Immature natural killer cell (primary cell): ENCODE measurements at regions not wholly inside any gene's neighbourhood (a gene's known extent, or its start where the extent isn't known, plus 50 kb on each side); places are given as distances from the start of the nearest gene placed in this dataset.

Experiments used
- DNase-seq, 3 donors: peaks; one replicate each; pipeline ENCODE4 v3.0.0; 2022; ENCODE audit warnings: mixed read lengths in 1 of 3
- H3K27ac Mint-ChIP-seq, 6 donors: one replicate each; pipeline ENCODE4 v1.8.0; 2020; ENCODE audit warnings: mixed read lengths in 6 of 6, mild to moderate bottlenecking in 5 of 6, inconsistent platforms in 4 of 6, moderate library complexity in 3 of 6
- H3K27me3 Mint-ChIP-seq, 3 donors: one replicate each; pipeline ENCODE4 v1.8.0; 2020 to 2021; ENCODE audit warnings: low read depth in 3 of 3, mild to moderate bottlenecking in 3 of 3, mixed read lengths in 3 of 3, moderate library complexity in 3 of 3, inconsistent platforms in 1 of 3
- H3K36me3 Mint-ChIP-seq, 3 donors: one replicate each; pipeline ENCODE4 v1.8.0; 2020; ENCODE audit warnings: mixed read lengths in 3 of 3, inconsistent platforms in 2 of 3, mild to moderate bottlenecking in 2 of 3
- H3K4me1 Mint-ChIP-seq, 2 donors: one replicate each; pipeline ENCODE4 v1.8.0; 2020; ENCODE audit warnings: inconsistent platforms in 2 of 2, mild to moderate bottlenecking in 2 of 2, mixed read lengths in 2 of 2, moderate library complexity in 1 of 2
- H3K4me3 Mint-ChIP-seq, 5 donors: one replicate each; pipeline ENCODE4 v1.8.0; 2020; ENCODE audit warnings: mild to moderate bottlenecking in 5 of 5, mixed read lengths in 5 of 5, inconsistent platforms in 3 of 5, moderate library complexity in 3 of 5
- H3K9me3 Mint-ChIP-seq, 6 donors: one replicate each; pipeline ENCODE4 v1.8.0; 2020; ENCODE audit warnings: mild to moderate bottlenecking in 6 of 6, mixed read lengths in 6 of 6, inconsistent platforms in 4 of 6, moderate library complexity in 3 of 6

- H3K27ac Mint-ChIP-seq, result no peak overlapping the region
- H3K36me3 Mint-ChIP-seq, result no peaks in the 10 kb centered on the region
- H3K9me3 Mint-ChIP-seq, result no peaks in the 10 kb centered on the region
- H3K4me1 Mint-ChIP-seq, result peaks cover 3 to 8% of the 10 kb centered on the region in 2 donors
- peaks cover 0 to 3% (median 1%) of the 10 kb centered on the region in 3 donors for H3K27me3 Mint-ChIP-seq
- no peak for DNase-seq
- no peak overlapping the region for H3K4me3 Mint-ChIP-seq
Measured at GRCh38 chr9:19552282-19553105, 143.7 kb downstream of the ACER2 start.

- Mint-ChIP-seq H3K9me3 (peaks cover 0 to 2% (median 0%) of the 10 kb centered on the region in 6 donors), H3K27ac (no peak overlapping the region), H3K4me1 (peaks cover 3 to 8% of the 10 kb centered on the region in 2 donors), H3K27me3 (peaks cover 0 to 3% (median 1%) of the 10 kb centered on the region in 3 donors), H3K36me3 (no peaks in the 10 kb centered on the region), H3K4me3 (peak overlapping the region in 2 of 5 donors; percentile 1 to 51)
- no peak for DNase-seq
Measured at GRCh38 chr9:19551124-19551929, 142.5 kb downstream of the ACER2 start.

GRCh38 chr9:19550009-19550408 is 141.2 kb downstream of the ACER2 start:
- H3K27ac Mint-ChIP-seq, result no peak overlapping the region
- no peak for DNase-seq
- H3K27me3 Mint-ChIP-seq, result peaks cover 0 to 3% (median 1%) of the 10 kb centered on the region in 3 donors

GRCh38 chr9:19533373-19533772 is 124.6 kb downstream of the ACER2 start:
- H3K4me1 Mint-ChIP-seq, result no peaks in the 10 kb centered on the region
- peaks cover 0 to 6% (median 0%) of the 10 kb centered on the region in 6 donors for H3K9me3 Mint-ChIP-seq
- H3K36me3 Mint-ChIP-seq, result no peaks in the 10 kb centered on the region
- DNase-seq, result no peak
- no peak overlapping the region for H3K4me3 Mint-ChIP-seq
- peaks cover 0 to 5% (median 2%) of the 10 kb centered on the region in 3 donors for H3K27me3 Mint-ChIP-seq
- H3K27ac Mint-ChIP-seq, result no peak overlapping the region

More at GRCh38 chr9:19550009-19550408, 141.2 kb downstream of the ACER2 start:
- Mint-ChIP-seq H3K36me3 (no peaks in the 10 kb centered on the region), H3K4me3 (no peak overlapping the region), H3K4me1 (peaks cover 3 to 8% of the 10 kb centered on the region in 2 donors), H3K9me3 (peaks cover 0 to 6% (median 1%) of the 10 kb centered on the region in 6 donors)

GRCh38 chr9:19527663-19528062 is 118.9 kb downstream of the ACER2 start:
- no peak for DNase-seq
- Mint-ChIP-seq H3K9me3 (no peaks in the 10 kb centered on the region), H3K4me3 (no peak overlapping the region), H3K4me1 (no peaks in the 10 kb centered on the region), H3K27ac (no peak overlapping the region), H3K36me3 (no peaks in the 10 kb centered on the region), H3K27me3 (peaks cover 0 to 5% (median 2%) of the 10 kb centered on the region in 3 donors)

GRCh38 chr9:19522558-19522957 is 113.7 kb downstream of the ACER2 start:
- Mint-ChIP-seq H3K9me3 (no peaks in the 10 kb centered on the region), H3K27ac (no peak overlapping the region), H3K4me1 (no peaks in the 10 kb centered on the region), H3K36me3 (no peaks in the 10 kb centered on the region), H3K4me3 (no peak overlapping the region), H3K27me3 (peaks cover 3 to 4% (median 3%) of the 10 kb centered on the region in 3 donors)
- no peak for DNase-seq

GRCh38 chr9:19521205-19521604 is 112.4 kb downstream of the ACER2 start:
- H3K4me3 Mint-ChIP-seq, result no peak overlapping the region
- H3K36me3 Mint-ChIP-seq, result no peaks in the 10 kb centered on the region
- no peak overlapping the region for H3K27ac Mint-ChIP-seq
- DNase-seq, result no peak
- no peaks in the 10 kb centered on the region for H3K9me3 Mint-ChIP-seq
- no peaks in the 10 kb centered on the region for H3K4me1 Mint-ChIP-seq
- H3K27me3 Mint-ChIP-seq, result peaks cover 3 to 4% (median 3%) of the 10 kb centered on the region in 3 donors

GRCh38 chr9:19517202-19517942 is 108.6 kb downstream of the ACER2 start:
- no peaks in the 10 kb centered on the region for H3K4me1 Mint-ChIP-seq

GRCh38 chr9:19516348-19516747 is 107.5 kb downstream of the ACER2 start:
- Mint-ChIP-seq H3K4me3 (no peak overlapping the region), H3K27ac (no peak overlapping the region), H3K36me3 (no peaks in the 10 kb centered on the region), H3K4me1 (no peaks in the 10 kb centered on the region), H3K9me3 (no peaks in the 10 kb centered on the region), H3K27me3 (peaks cover 0 to 5% (median 3%) of the 10 kb centered on the region in 3 donors)
- DNase-seq, result no peak

More at GRCh38 chr9:19517202-19517942, 108.6 kb downstream of the ACER2 start:
- DNase-seq, result no peak
- no peaks in the 10 kb centered on the region for H3K9me3 Mint-ChIP-seq
- no peak overlapping the region for H3K4me3 Mint-ChIP-seq
- no peaks in the 10 kb centered on the region for H3K36me3 Mint-ChIP-seq
- peaks cover 0 to 8% (median 3%) of the 10 kb centered on the region in 3 donors for H3K27me3 Mint-ChIP-seq
- no peak overlapping the region for H3K27ac Mint-ChIP-seq

GRCh38 chr9:19513671-19514275 is 105.0 kb downstream of the ACER2 start:
- Mint-ChIP-seq H3K27me3 (peaks cover 0 to 4% (median 1%) of the 10 kb centered on the region in 3 donors), H3K9me3 (no peaks in the 10 kb centered on the region), H3K4me1 (no peaks in the 10 kb centered on the region), H3K36me3 (no peaks in the 10 kb centered on the region), H3K4me3 (no peak overlapping the region), H3K27ac (no peak overlapping the region)
- DNase-seq, result no peak

GRCh38 chr9:19512103-19512832 is 103.5 kb downstream of the ACER2 start:
- Mint-ChIP-seq H3K36me3 (no peaks in the 10 kb centered on the region), H3K4me3 (no peak overlapping the region), H3K9me3 (no peaks in the 10 kb centered on the region), H3K27me3 (peaks cover 0 to 4% (median 0%) of the 10 kb centered on the region in 3 donors), H3K4me1 (no peaks in the 10 kb centered on the region), H3K27ac (no peak overlapping the region)
- no peak for DNase-seq

GRCh38 chr9:19511694-19512093 is 102.9 kb downstream of the ACER2 start:
- no peak for DNase-seq
- no peaks in the 10 kb centered on the region for H3K4me1 Mint-ChIP-seq
- no peak overlapping the region for H3K27ac Mint-ChIP-seq
- H3K36me3 Mint-ChIP-seq, result no peaks in the 10 kb centered on the region
- H3K27me3 Mint-ChIP-seq, result peaks cover 0 to 4% (median 0%) of the 10 kb centered on the region in 3 donors
- no peak overlapping the region for H3K4me3 Mint-ChIP-seq
- no peaks in the 10 kb centered on the region for H3K9me3 Mint-ChIP-seq

GRCh38 chr9:19510907-19511306 is 102.1 kb downstream of the ACER2 start:
- Mint-ChIP-seq H3K36me3 (no peaks in the 10 kb centered on the region), H3K9me3 (no peaks in the 10 kb centered on the region), H3K27ac (no peak overlapping the region), H3K4me3 (no peak overlapping the region), H3K4me1 (no peaks in the 10 kb centered on the region), H3K27me3 (peaks cover 0 to 2% (median 0%) of the 10 kb centered on the region in 3 donors)
- no peak for DNase-seq
